Spleen (tissue), 7 donors: ENCODE measurements at regions not wholly inside any gene's neighbourhood (a gene's known extent, or its start where the extent isn't known, plus 50 kb on each side); places are given as distances from the start of the nearest gene placed in this dataset.

Source experiments
- CTCF ChIP-seq, 11 experiments: fragments of 200-600 bp in 7 of 11; fragments of 450-650 bp in 4 of 11; sonication (generic) in 4 of 11; IDR thresholded peaks in 8 of 11; conservative IDR thresholded peaks in 3 of 11; 1 replicate in 7 of 11; 2 replicates in 4 of 11; pipeline versions ENCODE4 v1.4.0 to v1.8.0; 2016 to 2021; ENCODE audit warnings: antibody characterized with exemption in 11 of 11, inconsistent platforms in 4 of 11, mild to moderate bottlenecking in 1 of 11
- POLR2A ChIP-seq, 3 donors: fragments of 450-650 bp; IDR thresholded peaks; one replicate each; pipeline ENCODE4 v1.5.1; 2017; ENCODE audit warnings: antibody characterized with exemption in 3 of 3, mild to moderate bottlenecking in 1 of 3
- POLR2AphosphoS5 ChIP-seq, 3 donors: sonication (generic); formaldehyde crosslinking; IDR thresholded peaks; one replicate each; pipeline ENCODE4 v1.5.1; 2017; ENCODE audit warnings: antibody characterized with exemption in 3 of 3
- donor health status: DM: no; HTN: no; CAD: no; lungs with moderate emphysema.
- donor health status: DM: no; HTN: no; CAD: no.
- donor health status: DM: no; HTN: no; CAD: no.

- TF ChIP-seq CTCF (IDR thresholded peaks at IDR 0.05 in 8 of 11, conservative IDR thresholded peaks at IDR 0.05 in 3 of 11) (no peak), POLR2A (IDR thresholded peaks at IDR 0.05) (no peak), POLR2AphosphoS5 (IDR thresholded peaks at IDR 0.05) (no peak)
These were observed 321.8 kb upstream of the HSF2 start for GRCh38 chr6:122077603-122078002.
